ENCODE measurements at regions not wholly inside any gene's neighbourhood (a gene's known extent, or its start where the extent isn't known, plus 50 kb on each side); places are given as distances from the start of the nearest gene placed in this dataset.

DNA sequence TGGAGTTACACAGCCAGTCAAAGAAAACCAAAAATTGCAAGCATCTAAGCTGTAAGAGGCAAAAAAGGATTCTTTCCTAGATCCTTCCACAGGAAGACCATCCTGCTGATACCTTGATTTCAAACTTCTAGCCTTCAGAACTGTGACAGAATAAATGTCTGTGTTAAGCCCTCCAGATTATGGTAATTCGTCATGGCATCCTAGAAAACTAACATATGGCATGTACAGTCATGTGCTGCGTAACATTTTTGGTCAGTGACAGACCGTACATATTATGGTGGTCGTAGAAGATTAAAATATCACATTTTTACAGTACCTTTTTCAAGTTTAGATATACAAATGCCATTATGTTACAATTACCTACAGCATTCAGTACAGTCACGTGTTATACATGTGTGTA, 660.9 kb upstream of the LMO3 start:
- TF ChIP-seq, protein P1, sequence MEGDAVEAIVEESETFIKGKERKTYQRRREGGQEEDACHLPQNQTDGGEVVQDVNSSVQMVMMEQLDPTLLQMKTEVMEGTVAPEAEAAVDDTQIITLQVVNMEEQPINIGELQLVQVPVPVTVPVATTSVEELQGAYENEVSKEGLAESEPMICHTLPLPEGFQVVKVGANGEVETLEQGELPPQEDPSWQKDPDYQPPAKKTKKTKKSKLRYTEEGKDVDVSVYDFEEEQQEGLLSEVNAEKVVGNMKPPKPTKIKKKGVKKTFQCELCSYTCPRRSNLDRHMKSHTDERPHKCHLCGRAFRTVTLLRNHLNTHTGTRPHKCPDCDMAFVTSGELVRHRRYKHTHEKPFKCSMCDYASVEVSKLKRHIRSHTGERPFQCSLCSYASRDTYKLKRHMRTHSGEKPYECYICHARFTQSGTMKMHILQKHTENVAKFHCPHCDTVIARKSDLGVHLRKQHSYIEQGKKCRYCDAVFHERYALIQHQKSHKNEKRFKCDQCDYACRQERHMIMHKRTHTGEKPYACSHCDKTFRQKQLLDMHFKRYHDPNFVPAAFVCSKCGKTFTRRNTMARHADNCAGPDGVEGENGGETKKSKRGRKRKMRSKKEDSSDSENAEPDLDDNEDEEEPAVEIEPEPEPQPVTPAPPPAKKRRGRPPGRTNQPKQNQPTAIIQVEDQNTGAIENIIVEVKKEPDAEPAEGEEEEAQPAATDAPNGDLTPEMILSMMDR (IDR thresholded peaks at IDR 0.05; ENCODE audit: low read depth, low read length, poor library complexity, severe bottlenecking), result no peak
- no peak for TF ChIP-seq EZH2phosphoT487 (IDR thresholded peaks at IDR 0.05; ENCODE audit: borderline replicate concordance, low read length)
